ENCODE measurements at regions not wholly inside any gene's neighbourhood (a gene's known extent, or its start where the extent isn't known, plus 50 kb on each side); places are given as distances from the start of the nearest gene placed in this dataset.

DNA sequence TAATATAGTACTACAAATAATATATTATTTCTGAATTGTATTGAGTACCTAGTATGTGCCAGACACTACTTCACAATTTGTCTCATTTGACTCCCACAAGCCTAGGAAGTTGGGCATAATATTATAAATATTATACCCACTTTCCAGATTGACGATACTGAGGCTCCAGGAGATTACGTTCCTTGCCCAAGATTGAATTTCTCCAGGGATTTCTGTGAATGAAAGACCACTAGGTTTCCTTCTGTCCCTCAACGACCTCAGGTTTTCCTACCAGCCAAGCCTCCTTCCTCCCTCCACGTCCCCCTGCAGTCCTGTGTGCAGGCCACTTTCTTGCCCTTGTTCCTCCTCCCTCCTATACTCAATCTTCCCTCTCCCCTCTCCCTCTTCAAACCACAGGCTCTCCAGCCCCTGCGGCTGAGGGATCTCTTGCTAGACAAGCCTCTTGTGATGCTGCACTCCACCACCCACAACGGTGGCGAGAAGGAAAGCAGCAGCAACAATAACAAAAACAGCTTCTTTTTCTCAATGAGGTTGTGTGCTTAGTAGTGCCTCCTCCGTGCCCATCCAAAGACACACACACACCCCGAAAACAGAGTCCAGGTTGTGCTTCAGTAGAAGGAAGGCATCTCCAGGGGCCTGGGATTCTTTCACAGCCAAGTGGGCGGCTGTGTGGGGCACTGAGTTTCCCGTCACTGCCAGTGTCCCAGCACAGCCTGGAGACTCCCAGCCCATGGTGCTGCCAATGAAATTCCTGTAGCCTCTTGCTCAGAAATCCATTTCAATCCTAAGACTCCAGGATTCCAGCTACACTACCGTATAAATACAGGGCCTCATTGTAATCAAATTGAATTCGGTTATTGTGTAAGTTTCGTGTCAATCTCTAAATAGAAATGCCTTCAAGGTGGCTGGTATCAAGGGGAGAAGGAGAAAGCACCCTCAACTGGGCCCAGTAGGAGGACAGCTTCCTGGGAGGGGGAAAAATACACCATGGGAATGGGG is 94.4 kb downstream of the NCR2 start:
- no peak for DNase-seq

DNA sequence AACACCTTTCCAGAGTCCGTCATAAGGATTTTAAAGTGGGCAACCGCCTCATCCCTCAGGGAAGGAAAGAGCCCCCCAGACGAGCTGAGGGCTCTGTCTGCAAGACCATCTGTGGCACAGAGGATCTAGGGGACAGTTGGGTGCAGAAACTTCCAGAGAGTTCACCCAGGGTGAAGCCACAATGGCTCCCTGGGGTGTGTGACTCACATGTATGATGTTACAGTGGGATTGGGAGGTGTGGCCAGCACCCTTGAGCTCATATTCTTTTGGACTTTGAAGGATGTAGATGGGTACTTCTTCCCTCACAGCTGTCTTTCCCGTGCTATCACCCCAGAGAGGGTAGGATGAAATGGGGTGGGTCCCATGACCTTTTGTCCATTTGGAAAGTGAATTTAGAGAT is 95.5 kb downstream of the NCR2 start:
- peak; percentile 81 for DNase-seq

DNA sequence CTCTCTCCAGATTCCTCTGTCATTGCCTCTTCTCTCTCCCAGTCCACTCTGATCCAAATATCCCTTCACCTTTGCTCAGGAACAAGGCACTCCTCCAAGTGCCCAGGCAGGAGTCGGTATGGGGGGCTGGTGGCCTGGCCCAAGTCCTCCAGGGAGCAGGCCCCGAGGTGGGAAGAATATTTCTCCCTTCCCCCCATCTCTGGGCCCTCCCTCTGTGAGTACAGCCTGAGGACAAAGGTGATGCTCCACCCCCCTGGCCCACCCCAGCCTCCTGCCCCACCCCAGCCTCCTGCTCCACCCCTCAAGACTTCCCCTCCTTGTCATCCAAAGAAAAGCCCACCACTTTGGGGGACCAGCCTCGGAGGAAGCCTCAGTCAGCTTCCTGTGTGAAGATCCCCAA is 96.9 kb downstream of the NCR2 start:
- no peak for DNase-seq

DNA sequence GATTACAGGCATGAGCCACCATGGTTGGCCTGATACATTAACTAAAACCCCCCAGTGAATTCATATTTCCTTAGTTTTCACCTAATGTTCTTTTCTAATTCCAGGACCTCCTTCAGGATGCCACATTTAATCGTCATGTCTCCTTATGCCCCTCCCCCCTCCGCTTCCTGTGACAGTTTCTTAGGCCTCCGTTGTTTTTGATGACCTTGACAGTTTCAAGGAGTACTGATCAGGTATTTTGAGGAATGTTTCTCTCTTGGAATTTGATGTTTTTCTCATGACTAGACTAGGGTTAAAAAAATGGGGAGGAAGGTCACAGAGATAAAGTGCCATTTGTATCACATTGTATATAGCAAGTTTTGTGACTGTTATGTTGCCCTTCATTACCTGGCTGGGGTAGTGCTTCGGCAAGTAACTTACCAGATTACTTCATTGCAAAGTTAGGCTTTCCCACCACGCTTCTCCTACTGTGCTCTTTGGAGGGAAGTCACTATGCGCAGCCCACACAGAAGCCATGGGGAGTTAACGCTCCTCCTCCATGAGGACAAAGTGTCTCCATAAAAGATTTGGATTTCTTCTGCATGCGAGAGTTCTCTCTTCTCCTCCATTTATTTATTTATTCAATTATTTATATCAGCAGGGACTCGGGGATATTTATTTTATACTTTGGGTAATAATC is 99.5 kb downstream of the NCR2 start:
- no peak for DNase-seq

DNA sequence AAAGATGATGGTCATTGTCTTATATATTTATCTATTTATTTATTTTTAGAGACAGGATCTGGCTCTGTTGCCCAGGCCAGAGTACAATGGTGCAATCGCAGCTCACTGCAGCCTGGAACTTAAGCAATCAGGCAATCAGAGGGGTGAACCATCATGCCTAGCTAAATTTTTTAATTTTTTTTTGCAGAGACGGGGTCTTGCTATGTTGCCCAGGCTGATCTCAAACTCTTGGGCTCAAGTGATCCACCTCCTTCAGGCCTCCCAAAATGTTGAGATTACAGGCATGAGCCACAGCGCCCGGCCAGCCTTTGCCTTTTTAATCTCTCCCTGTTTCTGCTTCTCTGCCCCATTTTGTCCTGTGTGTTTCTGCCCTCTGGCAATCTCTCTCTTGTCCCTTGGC is 102.2 kb downstream of the NCR2 start:
- no peak for DNase-seq

DNA sequence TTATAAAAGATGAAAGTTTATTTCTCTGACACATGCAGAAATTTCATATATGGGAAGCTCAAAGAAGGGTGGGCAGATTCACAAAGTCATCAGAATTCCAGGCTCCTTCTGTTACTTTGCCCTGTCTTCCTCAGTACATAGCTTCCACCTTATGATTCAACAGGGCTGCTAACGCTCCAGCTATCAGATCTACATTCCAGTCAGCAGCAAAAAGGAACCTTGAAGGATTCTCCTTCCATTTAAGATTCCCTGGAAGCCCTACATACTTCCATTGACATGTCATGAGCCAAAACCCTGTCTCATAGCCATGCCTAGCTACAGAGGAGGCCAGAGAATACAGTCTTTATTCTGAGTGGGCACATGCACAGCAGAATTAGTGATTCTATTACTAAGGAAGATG is 103.3 kb downstream of the NCR2 start:
- DNase-seq: no peak

DNA sequence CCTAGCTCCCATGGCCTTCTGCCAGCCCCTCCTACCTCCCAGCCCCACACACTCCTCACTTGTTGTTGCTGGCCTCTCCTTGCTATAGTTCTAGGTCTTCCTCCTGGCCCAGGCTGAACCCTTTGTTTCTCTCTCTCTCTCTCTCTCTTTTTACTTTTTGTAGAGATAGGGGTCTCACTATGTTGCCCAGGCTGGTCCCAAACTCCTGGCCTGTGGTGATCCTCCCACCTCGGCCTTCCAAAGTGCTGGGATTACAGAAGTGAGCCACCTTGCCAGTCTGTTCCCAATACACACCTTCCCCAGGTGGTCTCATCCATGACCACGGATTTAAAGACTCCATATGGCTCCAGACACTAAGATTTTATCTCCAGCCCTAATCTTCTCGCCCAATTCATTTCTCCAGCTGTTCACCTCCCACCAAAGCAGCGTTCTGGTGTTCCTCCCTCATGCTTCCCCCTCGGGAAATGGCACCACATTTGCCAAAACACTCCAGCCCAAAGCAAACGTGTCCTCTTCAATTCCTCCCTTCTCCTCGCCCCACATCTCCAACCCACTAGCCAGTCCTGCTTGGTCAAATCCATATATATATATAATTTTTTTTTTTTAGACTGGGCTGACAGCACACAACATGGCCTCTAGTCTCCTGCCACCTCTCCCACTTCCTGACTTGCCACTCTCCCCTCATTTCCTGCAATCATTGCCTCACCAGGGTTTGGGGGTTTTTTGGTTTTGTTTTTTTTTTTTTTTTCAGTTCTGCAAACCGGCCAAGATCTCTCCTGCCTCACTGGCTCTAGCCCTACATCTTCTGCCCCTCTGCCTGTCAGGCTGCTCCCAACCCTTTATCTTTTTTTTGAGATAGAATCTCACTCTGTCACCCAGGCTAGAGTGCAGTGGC is 104.4 kb downstream of the NCR2 start:
- DNase-seq: no peak

DNA sequence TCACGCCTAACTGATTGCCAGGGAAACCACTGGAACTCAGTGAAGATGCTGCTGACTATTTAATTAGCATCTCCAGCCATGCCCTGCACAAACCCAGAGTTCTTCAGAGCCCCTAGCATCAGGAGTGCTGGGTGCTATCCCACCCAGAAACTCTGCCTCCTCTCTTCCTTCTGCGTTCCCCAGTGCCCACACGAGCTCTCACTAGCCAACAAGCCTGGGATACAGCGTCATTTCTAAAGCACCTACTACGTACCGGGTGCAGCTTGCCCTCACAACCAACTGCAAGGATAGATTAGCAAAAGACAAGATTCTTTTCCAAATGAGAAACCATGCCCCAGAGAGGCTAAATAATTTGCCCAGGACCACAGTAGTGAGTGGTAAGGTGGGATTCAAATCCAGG is 105.2 kb upstream of the FOXP4 start:
- no peak for DNase-seq

DNA sequence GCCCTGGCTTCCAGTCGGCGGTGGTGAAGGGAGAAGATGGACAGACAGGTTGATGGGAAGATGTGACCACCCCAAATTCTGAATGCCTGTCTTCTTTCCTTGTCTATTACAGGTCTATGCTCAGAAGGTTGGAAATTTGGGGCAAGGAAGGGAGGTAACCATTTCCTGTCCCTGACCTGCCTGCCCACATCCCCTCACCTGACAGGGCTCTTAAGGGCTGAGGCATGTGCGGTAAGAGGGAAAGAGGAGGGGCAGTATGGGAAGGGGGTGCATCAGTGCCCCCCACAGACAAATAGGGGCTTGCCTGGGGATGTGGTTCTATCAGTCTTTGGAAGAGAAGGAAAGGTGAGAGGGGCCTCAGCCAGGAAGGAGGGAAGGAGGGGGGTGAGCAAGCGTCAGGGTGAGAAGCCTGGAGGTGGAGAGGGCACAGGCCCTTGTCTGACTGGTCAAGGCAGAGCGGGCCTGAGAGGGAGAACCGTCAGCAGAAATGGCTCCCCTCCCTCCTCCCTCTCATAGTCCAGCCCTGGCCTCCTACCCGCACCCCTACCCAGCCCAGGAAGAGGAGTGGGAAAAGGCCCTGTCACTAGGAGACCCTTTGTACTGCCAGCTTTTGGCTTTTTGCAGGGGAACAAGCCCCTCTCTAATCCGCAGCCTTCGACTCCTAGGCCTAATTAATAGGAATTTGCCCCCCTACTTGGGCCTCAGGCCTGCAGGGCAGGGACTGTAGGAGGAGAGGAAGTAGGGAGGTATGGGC is 104.4 kb upstream of the FOXP4 start:
- DNase-seq: no peak

DNA sequence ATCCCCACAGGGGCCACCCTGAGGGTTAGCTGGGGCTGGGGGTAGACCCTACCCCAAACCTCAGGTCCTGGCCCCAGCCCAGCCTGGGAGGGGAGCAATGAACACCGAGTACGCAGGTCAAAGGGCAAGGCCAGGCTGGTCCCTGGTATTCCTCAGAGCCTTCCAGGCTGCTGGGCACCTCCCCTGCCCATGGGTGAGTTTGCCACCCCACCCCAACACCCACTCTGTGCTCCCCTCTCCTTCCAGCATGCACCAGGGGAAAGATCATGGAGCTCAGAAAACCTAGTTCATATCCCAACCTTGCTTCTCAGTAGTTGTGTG is 103.9 kb upstream of the FOXP4 start:
- no peak for DNase-seq

DNA sequence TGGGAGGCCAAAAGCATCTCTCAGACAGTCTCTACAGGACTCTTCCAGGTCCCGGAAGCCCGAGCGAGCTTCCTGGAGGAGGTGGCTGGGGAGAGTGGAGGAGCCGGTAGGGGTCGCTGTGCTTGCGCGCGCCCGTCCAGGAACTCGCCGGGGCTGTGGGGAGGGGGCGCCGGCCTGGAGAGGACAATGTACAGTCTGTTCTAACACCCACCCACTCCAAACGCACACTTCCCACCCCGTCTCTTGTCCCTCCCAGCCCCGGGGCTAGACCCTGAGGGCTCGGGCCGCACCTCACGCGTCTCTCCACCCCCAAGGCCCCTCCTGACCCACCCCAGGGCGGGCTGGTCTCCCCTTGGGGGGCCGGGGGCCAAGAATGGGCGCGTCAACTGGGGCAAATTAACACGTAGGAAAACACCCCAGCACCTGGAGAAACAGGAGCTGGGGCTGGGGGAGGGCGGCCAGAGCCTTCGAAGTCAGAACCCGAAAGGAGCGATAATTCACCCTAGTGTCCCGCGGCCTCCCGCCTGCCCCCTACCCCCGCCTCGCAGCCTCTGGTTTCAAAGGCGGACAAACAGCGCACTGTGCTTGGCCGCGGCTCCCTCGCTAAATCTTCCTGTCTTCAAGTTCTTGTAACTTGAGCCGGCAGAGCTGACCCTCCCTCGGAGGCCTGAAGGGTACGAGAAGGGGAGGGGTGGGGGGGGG is 103.2 kb upstream of the FOXP4 start:
- DNase-seq: peak; percentile 43

DNA sequence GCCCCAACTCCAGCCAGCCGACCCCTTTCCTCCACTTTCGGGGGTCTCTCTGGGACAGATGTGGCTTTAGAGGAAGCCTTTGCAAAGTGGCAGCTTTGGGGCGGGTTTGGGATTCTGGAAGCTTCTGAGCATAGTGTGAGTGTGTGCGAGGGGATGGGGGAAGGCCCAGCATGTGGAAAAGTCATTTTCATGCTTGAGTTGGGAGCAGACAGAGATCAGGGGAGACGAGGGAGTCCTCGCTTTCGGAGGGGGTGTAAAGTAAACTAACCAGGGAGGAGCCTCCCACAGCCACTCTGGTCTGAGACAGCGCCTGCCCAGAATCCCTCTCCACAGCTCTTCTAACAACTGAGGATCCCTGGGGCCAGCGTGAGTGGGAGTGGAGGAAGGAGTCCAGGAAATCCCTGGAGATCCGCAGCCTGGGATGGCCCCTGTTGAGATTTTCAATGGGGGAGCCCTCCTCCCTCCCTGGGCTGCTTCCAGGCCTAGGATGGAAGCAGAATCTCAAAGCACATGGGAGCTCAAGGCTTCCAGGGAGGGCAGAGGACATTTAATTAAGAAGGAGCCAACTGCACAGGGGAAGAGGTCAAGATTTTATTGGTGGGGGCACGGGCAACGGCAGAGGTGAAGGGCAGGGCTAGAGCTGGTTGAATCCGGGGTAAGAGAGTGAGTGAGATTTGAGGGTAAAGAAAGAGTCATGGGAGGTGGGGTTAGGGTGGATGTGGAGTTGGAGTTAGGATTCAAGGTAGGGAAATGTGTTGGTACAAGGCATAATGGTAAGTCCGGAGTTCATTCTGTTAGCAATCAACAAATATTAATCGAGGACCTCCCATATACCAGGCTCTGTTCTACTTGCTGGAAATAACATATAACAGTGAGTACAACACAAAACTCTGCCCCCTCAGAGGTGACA is 102.3 kb upstream of the FOXP4 start:
- no peak for DNase-seq

DNA sequence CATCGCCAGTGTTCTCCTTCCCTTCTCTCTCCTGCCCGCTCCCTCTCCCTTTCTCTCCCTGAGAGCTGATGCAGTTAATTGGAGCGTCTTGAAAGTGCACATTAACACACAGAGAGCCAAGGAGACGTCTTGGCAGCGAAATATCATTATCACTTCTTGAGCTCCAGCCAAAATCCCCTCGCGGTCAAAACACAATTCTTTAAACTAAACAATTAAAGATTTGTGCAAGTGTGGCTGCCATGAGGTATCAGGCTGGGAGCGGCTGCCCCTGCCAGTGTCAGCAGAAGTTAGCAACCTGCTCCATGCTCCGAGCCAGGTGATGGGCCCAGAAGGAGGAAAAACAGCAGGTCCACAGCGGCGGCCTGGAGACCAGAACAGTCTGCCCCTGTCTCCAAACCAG is 100.9 kb upstream of the FOXP4 start:
- DNase-seq: no peak

DNA sequence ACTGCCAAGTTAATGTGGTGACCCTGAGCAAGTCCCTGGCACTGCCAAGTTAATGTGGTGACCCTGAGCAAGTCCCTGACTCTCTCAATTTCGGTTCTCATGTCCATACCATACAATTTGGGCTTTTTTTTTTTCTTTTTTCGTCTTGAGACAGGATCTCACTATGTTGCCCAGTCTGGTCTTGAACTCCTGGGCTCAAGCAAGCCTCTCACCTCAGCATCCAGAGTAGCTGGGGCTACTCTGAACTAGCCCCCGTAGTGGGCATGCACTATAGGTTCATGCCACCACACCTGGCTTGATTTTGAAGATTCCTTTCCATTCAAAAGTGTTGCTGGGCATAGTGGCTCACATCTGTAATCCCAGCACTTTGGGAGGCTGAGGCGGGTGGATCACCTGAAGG is 100.0 kb upstream of the FOXP4 start:
- no peak for DNase-seq

DNA sequence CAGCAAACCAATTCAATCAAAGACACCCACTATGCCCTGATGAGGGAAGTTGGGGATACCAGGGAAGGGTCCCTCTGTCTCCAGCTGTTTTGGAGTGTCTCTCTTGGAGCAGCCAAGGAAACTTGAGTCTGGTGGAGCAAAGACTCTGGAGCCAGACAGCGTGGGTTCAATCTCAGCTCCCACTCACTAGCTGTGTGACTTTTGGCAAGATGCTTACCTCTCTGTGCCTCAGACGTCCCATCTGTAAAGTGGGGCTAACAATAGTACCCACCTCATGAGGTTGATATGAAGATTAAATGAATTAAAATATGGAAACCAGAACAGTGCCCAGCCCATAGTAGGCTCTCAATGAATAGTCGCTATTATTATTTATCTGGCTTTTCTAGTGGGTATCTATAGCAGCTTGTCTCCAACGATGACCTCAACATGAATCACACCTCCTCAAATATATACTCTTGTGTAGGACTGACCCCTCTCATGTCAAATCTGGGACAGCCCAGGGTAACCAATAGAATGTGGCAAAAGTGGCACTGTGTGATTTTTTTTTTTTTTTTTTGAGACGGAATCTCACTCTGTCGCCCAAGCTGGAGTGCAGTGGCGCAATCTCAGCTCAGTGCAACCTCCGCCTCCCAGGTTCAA is 99.2 kb upstream of the FOXP4 start:
- DNase-seq: peak; percentile 24

DNA sequence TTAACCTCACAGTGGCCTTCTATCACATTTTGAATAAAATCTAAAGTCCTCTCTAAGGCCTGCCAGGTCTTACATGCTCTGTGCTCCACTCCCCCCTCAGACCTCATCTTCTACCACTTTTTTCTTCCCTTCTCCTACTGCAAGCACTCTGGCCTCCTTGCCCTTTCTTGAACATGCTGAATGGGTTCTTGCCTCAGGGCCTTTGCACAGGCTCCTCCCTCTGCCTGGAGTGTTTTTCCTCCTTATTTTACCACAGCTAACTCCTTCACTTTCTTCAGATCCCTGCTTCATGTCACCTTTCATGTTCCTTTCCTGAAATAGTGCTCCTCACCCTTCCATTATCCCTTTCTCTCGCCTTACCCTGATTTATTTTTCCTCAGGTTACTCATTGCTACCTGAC is 97.9 kb upstream of the FOXP4 start:
- DNase-seq: no peak

DNA sequence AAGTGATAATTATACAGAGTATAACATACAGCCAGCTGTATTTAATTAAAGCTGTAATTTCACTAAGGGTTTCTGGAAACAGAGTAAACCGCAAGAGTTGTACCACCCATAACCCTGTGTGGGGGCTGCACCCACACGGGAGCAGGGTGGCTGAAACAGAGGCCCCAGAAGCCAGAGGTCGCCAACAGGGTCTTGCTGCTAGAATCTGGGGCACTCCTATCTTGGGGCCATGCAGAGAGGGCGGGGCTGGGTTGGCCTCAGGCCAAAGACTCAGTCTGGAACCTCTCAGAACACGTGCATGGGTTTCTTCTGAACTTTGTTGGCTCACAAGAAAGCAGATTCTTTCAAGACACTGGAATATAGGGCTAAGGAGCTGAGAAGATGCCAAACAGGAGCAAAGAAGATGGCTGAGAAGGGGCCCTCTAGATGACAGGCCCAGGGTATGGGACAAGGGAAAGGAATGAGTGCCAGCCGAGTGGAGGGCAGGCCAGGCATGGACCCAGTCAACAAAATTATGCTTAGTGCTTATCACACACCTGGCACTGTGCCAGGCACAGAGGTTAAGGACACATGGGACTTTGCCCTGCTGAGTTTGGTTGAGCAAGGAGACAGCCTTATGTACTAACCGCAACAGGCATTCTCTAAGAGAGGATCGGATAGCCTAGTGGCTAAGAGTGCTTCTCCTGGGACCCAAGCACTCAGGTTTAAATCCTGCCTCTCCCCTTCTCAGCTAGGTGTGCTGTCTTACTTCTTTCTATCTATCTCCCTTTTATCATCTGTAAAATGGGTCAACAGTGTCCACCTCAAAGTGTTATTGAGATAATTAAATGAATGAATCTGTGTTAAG is 96.6 kb upstream of the FOXP4 start:
- no peak for DNase-seq

DNA sequence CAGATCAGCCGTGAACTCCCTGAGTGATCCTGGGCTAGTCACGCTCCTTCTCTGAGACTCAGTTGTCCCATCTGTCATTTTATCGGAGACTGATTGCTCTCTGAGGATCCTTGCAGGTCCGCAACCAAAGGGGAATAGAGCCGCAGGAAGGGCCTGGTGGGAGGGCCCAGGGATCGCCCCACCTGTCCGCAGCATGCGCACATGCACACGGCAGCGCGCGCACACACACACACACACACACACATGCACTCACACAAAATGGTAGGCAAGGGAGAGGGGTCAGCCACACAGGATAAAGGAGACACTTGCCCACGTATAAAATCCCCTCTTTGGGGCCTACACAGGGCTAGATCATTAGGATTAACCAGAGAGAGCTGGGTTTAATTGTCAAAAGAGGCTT is 95.6 kb upstream of the FOXP4 start:
- no peak for DNase-seq

DNA sequence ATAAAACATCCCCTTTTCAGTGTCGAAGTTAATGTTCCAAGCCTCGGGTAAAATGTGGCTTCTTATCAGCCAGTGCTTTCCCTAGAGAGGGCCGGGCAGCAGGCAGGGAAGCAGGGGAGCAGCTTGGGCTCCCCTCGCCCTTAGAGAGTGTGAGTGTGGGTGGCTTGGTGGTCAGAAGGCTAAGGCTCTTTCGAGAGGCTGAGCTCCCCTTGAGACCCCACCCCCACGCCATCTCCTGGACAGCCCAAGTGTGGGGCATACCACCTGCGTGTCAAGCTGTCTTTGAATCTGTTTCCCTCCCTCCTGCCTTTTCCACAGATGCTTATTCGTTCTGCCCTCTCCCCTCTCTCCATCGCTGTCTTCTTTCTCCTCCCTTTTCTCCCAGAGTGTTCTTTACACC is 95.1 kb upstream of the FOXP4 start:
- no peak for DNase-seq
